Smooth muscle cell (in vitro differentiated cells): ENCODE measurements at regions not wholly inside any gene's neighbourhood (a gene's known extent, or its start where the extent isn't known, plus 50 kb on each side); places are given as distances from the start of the nearest gene placed in this dataset.

ENCODE experiments used
- DNase-seq: peaks from one replicate; lab custom pipeline; 2025; ENCODE audit not compliant: unreplicated experiment; lab: John Stamatoyannopoulos, UW
- H2AFZ ChIP-seq: fragments of 200-600 bp; sonication (generic); 2 replicates; pipeline ENCODE4 v1.6.0; 2016; ENCODE audit warnings: antibody characterized with exemption, low read depth, mild to moderate bottlenecking
- H3F3A ChIP-seq: fragments of 200-600 bp; sonication (generic); 2 replicates; pipeline ENCODE4 v1.6.0; 2017; ENCODE audit warnings: antibody characterized with exemption, low read depth
- H3K27ac ChIP-seq: fragments of 200-600 bp; sonication (generic); 2 replicates; pipeline ENCODE4 v1.5.1; 2016; ENCODE audit warnings: low read depth, mild to moderate bottlenecking
- H3K27me3 ChIP-seq: fragments of 200-600 bp; sonication (generic); 2 replicates; pipeline ENCODE4 v1.6.1; 2016; ENCODE audit warnings: low read depth, mild to moderate bottlenecking
- H3K36me3 ChIP-seq: fragments of 200-600 bp; sonication (generic); 2 replicates; pipeline ENCODE4 v1.5.1; 2016; ENCODE audit warnings: low read depth
- H3K4me1 ChIP-seq: fragments of 200-600 bp; sonication (generic); 2 replicates; pipeline ENCODE4 v1.5.1; 2016; ENCODE audit warnings: low read depth
- H3K4me2 ChIP-seq: fragments of 200-600 bp; sonication (generic); 2 replicates; pipeline ENCODE4 v1.6.0; 2016; ENCODE audit warnings: mild to moderate bottlenecking
- H3K4me3 ChIP-seq: fragments of 200-600 bp; sonication (generic); 2 replicates; pipeline ENCODE4 v1.5.1; 2016; ENCODE audit warnings: mild to moderate bottlenecking
- H3K79me2 ChIP-seq: fragments of 200-600 bp; sonication (generic); 2 replicates; pipeline ENCODE4 v1.6.0; 2016; ENCODE audit warnings: low read depth, mild to moderate bottlenecking
- H3K9ac ChIP-seq: fragments of 200-600 bp; sonication (generic); 2 replicates; pipeline ENCODE4 v1.6.0; 2016; ENCODE audit warnings: low read depth
- H3K9me3 ChIP-seq: fragments of 200-600 bp; sonication (generic); replicated peaks from 2 replicates; pipeline ENCODE4 v1.5.1; 2016; ENCODE audit warnings: low read depth
- H4K20me1 ChIP-seq: fragments of 200-600 bp; sonication (generic); 2 replicates; pipeline ENCODE4 v1.6.0; 2016; ENCODE audit warnings: low read depth
- CTCF ChIP-seq: fragments of 200-600 bp; sonication (generic); IDR thresholded peaks from 2 replicates; pipeline ENCODE4 v1.5.1; 2017; ENCODE audit warnings: borderline replicate concordance, mild to moderate bottlenecking, antibody characterized with exemption; ENCODE audit not compliant: insufficient read depth, poor library complexity, severe bottlenecking
- WGBS: methylation state at CpG from one replicate; pipeline ENCODE4 v1.1.7; 2016; ENCODE audit warnings: low lambda C conversion rate; 5-methylcytosine and 5-hydroxymethylcytosine counted together

GRCh38 chr2:157933160-157933920 lies 57.2 kb upstream of the ACVR1 start:
- Histone ChIP-seq H3K27ac (no peak overlapping the region), H3K4me2 (no peak overlapping the region), H3K9me3 (no peaks in the 10 kb centered on the region), H3K79me2 (no peaks in the 10 kb centered on the region), H3K4me1 (peaks cover 5% of the 10 kb centered on the region), H3K36me3 (no peaks in the 10 kb centered on the region), H2AFZ (no peak overlapping the region), H3K9ac (no peak overlapping the region), H4K20me1 (no peaks in the 10 kb centered on the region), H3K27me3 (no peaks in the 10 kb centered on the region), H3F3A (no peaks in the 10 kb centered on the region), H3K4me3 (no peak overlapping the region)
- WGBS, result 57% methylated on average over 6 of the region's 6 CpGs
- TF ChIP-seq CTCF, result no peak
- no peak for DNase-seq

- Histone ChIP-seq H3K9ac (no peak overlapping the region), H3K4me2 (peak overlapping the region; percentile 33), H3K36me3 (no peaks in the 10 kb centered on the region), H3K9me3 (no peaks in the 10 kb centered on the region), H3K4me1 (peaks cover 5% of the 10 kb centered on the region), H4K20me1 (no peaks in the 10 kb centered on the region), H3K79me2 (no peaks in the 10 kb centered on the region), H2AFZ (no peak overlapping the region), H3K27ac (no peak overlapping the region), H3K27me3 (no peaks in the 10 kb centered on the region), H3F3A (no peaks in the 10 kb centered on the region), H3K4me3 (no peak overlapping the region)
- no peak for DNase-seq
- WGBS, result 18% methylated on average over 10 of the region's 10 CpGs
- no peak for TF ChIP-seq CTCF
These were observed 56.5 kb upstream of the ACVR1 start for GRCh38 chr2:157932480-157933159.

- Histone ChIP-seq H3K79me2 (no peaks in the 10 kb centered on the region), H2AFZ (no peak overlapping the region), H3K4me3 (no peak overlapping the region), H3F3A (no peaks in the 10 kb centered on the region), H3K4me1 (peaks cover 5% of the 10 kb centered on the region), H3K4me2 (no peak overlapping the region), H3K27ac (no peak overlapping the region), H3K9ac (no peak overlapping the region), H4K20me1 (no peaks in the 10 kb centered on the region), H3K27me3 (no peaks in the 10 kb centered on the region), H3K9me3 (no peaks in the 10 kb centered on the region), H3K36me3 (no peaks in the 10 kb centered on the region)
- 85% methylated on average over 1 of the region's 1 CpG for WGBS
- no peak for TF ChIP-seq CTCF
- DNase-seq, result no peak
These were observed 55.4 kb upstream of the ACVR1 start for GRCh38 chr2:157931542-157931941.
